AG20443 (cell line): ENCODE measurements at regions not wholly inside any gene's neighbourhood (a gene's known extent, or its start where the extent isn't known, plus 50 kb on each side); places are given as distances from the start of the nearest gene placed in this dataset.
"Not testable (repeated sequence)": the region's sequence is repeated elsewhere in the genome, so short reads cannot be mapped to it uniquely, and the experiment has no call there.

Experiments used
- DNase-seq: peaks from one replicate; pipeline ENCODE4 v3.0.0; 2012; ENCODE audit warnings: low spot score, mixed read lengths

DNA sequence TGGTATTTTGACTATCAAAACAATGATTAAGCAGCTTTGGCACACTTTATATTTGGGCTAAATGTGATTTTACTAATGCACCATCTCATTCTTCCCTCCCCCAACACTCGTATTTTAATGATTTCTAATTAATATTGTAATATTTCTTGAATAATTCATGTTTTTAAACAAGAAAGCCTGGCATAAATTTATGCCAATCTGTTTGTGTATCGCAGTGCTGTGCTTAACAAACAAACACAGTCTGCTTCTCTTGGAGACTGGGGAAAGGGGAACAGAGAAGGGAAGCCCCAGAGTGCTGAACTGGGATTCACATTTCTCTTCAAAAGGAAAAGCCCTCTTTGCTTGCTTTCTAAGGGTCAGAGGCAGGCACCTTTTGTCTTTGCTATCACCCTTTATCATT, 496.9 kb upstream of the STXBP6 start:
- no peak for DNase-seq

DNA sequence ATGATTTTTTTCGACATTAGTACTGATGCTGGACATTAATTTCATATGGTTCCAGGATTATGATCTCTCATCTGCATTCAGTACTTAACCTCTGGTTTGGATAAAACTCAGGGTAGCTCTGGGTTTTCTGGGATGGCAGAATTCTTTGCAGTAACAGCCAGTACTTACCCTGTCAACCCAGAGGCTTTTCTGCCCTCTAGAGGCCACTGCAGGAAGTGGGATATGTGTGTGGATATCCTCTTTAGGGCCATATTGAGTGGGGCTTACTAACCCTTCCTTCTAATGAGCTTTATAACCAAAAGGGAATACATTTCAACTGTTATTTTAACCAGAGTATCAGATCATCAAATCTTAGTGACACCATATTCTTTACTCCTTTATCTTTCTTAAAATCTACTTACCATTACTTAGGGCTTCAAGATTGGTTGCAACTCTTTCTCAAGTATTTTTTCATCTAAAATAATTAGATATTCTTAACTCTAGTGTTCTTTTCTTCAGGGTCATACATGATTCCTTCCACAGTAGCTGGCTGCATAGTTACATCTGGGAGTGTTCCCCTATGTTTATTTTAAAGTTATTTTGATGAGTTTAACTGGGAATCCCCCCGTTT, 488.0 kb upstream of the STXBP6 start:
- no peak for DNase-seq

DNA sequence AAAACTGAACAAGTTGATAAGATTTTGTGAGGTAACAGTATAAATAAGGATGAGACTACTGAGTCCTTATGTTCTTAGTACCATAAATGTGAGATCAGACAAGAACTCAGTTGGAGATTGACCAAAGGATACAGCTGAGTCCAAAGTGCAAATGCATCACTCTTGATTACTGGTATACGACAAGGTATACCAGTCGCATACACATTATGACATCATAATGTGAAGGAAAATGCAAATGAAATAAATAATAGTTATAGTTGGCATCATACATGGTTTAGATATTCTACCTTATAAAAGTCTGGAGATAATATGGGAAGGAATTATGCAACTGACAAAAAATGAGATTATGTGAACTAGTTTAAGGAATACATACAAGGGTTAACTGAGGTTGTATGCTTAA, 476.3 kb upstream of the STXBP6 start:
- no peak for DNase-seq

DNA sequence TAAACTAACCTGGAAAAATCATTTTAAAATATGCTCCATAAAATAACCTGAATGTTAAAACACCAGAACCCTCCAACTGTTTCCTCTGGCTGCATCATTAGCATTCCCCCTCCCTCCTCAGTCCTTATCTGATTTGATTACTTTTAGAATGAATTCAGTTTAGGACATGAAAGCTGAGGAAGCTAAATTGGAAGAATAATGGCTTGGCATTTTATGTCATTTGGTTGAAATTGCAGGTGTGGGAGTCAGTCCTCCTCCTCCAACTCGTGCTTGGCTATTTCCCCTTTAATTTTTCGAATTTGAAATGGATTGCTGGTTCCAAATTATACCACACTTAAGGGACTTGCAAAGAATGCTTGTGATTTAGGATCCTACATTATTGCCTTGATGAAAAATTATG, 473.0 kb upstream of the STXBP6 start:
- DNase-seq = no peak

DNA sequence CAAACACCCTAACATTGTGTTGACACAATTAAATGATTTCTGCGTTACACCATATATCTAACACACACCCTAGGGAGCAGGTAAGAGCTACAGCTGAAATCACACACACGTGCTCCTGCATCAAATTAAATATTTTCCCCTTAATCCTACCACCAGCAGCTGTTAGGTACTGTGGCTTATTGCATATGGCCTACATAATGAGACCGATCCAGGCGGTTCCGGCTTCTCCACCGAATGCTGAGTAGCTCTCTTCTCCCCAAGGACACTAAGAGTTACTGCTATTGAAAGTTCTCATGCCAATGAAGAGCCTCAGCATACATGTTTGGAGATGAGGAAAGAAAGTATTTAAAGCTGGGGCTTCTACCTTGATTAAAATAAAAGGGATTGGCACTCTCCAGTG, 472.2 kb upstream of the STXBP6 start:
- DNase-seq = no peak

DNA sequence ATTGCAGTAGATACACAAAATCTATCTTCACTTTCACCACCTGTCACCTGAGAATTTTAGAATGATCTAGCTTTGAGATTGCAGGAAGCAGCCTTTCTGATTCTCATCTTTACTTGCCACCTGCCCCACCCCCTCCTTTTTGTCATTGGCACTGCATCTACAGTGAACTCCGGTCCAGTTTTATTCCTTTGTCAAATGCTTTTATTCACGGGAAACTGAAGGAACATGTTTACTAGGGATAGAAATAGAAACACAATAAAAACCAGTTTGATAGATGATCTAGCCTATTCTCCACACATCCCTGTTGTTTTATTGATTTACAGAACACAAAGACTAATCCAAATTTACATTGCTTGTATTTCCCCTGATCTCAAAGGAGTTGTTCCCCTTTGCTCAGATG, 471.7 kb upstream of the STXBP6 start:
- no peak for DNase-seq

DNA sequence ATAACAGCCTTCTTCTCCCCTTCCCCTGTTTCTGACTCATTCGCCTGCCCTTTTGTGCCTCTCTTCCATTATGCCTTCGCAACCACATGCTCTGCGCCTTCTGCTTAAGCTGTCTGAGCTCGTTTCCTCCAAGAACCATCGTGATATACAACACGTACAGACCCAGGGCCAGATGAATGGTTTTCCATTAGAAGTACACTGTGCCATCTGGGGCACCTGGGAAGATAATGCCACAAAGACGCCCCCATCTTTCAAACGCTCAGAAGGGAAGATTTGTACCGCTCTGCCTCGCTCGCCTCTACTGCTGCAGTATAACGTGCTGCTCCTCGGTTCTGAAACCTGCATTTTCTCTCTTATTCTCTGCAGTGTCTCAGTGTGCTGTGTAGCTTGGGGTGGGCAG, 470.9 kb upstream of the STXBP6 start:
- no peak for DNase-seq

DNA sequence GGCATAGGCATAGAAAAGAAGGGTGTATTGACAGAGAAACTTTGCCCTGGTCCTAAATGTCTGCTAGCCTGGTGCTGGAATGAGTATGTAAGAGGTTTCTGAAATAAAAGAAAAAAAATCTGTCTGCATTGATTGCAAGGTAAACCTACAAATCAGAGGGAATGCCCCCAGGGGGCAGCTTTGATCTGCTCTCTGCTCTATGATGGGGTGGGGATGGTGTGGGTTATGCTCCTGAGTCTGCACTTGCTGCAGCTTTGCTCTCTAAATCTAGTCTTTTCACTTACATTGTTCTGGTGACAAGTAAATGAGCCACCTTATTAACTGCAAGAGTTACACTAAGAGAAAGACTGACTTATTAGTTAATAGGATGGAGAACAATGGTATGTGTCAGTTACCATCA, 468.4 kb upstream of the STXBP6 start:
- DNase-seq = no peak

DNA sequence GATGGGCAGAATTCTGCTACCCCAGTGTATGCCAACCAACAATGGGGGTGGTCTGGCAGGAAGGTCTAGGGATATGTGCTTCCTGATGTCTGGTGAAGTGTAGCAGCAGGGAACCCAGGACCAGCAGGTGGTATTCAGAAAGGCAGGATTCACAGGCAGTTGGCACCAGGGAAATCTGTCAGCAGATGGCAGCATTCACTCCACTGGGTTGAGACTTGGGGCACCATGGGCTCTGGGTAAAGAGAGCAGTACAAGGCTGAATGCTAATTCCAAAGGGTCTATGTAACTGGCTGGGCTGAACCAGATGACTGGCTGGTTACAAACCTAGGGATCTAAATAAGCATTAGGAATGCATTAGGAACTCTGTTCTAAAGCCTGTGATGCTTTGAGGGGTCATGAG, 466.9 kb upstream of the STXBP6 start:
- DNase-seq = no peak

DNA sequence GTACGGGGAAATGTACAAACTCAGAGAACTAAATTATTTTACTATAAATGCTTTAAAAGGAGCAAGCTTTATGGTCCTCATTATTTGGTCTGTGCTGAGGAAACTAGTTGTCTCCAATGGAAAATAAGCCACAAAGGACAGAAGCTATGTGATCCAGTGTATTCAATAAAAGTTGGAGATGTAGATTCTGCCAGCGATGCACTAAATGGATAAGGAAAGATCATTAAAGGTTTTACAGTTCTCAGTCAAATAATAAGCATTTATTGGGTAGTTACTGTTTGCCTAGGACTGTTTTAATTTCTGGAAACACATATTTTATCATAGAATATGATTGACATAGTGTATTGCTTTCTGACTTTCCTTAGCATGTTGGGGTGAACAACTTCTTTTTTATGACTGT, 458.9 kb upstream of the STXBP6 start:
- no peak for DNase-seq

DNA sequence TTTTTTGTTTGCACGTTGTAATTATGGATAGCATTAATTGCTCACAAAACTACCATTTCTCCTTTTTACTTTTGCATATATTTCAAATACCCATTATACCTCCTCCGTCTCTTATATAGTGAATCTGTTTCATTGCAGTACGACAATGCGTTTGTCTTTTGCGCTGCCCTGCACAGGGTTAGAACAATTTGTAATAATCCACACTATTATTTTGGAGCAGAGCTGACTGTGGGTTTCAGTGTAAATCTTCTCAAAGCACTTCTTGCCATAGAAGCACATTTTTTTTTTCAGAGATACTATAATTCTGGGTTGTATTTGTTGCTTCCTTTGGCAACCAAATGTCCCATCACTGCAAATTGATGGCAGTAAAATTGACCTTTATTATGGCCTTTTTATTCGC, 451.8 kb upstream of the STXBP6 start:
- no peak for DNase-seq

DNA sequence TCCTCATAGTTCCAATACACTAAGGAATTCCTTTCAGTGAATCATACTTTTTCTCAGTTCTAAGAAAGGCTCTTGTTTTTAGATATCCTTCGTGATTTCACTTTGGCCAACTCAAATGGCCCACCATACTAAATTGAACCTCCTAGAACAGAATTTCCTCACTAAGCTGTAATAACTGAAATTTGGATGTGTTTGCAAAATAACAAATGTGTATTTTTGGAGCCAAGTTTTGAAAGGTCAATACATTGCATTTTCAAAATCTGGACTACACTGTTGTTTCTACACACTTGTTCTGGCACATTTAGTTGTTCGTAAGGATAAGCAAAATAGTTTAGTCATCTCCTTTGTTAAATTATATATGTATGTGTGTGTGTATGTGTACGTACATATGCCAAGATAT, 439.0 kb upstream of the STXBP6 start:
- no peak for DNase-seq

DNA sequence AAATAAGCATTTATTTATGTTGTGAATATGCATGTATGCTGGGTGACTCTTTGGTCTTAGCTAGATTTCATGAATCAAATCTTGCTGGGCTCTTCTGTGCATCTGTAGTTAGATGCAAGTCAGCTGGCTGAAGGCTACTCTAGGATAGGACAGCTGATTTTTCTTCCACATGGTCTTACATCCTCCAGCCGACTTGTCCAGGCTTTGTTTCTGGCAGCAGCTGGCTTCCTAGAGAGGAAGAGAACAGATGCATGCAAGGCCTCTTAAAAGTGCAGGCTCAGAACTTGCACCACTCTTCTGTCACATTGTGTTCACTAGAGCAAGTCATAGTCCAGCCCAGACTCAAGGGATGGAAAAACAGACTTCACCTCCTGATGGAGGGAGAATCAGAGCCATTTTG, 435.4 kb upstream of the STXBP6 start:
- no peak for DNase-seq

DNA sequence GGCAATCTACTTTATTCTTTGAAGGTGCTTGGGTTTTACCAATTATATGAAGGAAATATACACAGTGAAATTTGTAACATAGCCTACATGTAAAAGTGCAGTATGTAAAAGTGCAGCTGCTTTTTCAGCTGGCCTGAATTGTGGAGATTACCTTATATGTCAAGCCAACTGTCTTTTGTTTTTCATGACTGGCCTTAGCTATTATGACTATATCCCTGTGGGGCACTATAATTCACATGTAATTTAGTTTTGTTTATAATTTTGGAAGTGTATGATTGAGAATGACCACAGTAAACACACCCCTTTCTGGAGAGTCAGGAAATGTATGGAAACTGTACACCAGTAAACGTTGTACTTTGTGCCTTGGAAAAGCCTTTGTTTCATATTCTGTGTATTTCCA, 435.0 kb upstream of the STXBP6 start:
- no peak for DNase-seq

DNA sequence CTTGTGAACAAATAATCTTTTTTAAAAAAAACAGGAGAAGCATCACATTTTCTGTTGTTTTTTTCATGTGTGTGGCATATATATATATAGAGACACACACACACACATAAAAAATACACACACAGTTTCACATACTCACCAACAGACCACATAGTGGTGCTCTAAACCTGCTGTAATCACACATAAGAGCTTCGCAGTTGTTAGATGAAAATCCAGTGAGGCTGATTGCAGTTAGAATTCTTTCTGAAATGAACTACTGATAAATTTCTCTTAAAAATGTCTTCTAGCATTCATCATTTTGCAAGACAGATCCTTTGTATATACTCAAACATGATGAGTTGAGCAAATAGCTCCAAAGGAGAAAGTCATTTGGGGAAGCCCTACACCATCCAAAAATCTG, 434.3 kb upstream of the STXBP6 start:
- no peak for DNase-seq

DNA sequence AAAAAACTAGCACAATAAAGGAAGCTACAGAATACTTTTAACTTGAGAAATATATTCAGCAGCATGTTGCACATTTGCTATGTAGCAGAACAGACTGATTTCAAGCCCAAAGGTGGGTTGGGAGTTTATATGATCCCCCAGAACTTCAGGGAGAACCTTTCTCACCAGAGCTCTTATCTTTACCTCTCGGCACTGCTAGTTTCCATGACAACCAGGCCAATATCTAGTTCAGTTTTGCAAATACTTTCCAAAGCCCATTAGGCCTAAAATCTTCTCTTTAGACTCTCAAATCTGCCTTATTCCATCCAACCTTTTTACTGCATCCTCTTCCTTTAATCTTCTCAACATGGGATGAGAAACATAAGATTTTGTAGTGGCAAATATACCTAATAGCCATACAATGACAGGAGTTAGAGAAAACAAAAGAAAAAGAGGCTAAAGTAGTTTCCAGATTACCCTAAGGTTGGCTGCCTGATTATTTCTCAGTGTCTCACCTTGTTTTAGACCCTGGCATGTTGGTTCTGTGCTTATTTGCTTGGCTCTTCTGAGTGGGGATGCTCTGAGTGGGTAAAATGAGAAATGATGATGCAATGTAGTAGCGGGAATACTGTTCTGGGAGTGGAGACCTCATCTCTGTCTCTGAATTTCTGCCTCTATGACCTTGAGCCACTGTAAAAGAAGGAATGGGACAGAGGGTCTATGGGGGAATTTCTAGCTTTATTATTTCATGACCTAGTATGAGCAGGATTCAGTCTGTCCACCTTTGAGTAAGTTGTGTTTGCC, 427.6 kb upstream of the STXBP6 start:
- DNase-seq = no peak

DNA sequence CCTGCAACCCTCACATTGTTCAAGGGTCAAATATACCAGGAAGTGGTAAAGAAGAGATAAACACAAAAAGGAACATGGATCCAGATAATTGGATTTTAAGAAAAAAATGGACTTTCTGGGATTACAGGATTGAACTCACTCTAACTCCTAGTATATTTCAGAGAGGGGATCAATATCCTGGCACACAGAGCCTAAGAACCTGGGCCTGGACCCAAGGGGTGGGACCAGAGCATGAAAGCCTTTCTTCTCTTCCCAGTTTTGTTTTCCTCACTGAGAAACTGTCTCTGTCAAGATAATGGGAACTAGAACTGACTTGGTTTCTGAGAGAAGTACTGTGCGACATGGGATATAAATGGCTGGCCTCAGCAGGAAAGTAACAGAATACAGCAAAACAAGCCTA, 422.8 kb upstream of the STXBP6 start:
- DNase-seq = no peak

DNA sequence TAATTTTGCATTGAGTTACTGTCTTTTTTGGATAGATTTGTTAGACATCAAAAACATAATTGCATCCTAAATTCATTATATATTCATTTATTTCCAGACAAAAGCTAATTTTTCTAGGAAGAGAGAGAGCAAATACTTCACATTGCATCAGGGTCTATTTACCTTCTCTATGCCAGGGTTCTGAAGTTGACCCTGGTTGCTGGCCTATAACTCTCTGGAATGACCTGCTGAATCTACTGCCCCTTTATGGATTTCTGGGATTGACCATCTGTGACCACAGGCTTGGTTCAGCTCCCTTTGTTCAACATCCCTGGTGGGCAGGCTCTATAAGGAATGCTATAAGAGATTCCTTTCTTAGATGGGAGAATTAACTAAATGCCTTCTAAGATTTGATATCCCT, 414.8 kb upstream of the STXBP6 start:
- DNase-seq = no peak

DNA sequence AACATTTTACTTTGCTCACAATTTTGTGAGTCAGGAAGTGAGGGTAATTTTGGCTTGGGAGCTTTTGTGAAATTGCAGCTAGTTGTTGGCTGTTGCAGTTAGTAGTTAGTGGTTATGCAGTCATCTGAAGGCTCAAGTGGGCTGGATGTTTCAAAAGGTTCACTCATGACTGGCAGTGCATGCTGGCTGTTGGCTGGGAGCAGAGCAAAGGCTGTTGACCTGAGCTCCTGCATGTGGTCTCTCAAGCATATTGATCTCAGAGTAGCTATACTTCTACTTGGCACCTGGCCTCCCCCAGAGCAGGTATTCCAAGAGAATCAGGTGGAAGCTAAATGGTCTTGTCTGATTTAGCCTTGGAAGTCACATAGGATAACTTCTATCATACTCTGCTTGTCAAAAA, 414.1 kb upstream of the STXBP6 start:
- DNase-seq = no peak

DNA sequence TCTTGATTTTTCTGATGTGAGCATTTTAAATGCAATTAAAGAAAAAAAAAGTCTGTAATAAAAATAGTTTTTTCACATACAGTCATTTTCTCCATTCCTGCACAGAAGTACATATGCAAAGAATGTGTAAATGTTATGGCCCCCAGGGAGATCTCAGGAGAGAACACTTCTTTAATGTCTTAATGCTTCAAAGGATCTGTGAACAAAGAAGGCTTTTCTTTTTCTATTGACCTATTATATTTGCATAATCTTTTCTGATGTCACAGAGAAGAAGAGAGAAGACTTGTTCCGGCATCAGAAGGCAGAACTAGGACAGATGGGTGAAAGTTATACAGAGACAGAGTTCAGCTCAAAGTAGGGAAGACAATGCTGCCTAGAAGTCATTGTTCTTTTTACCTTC, 413.5 kb upstream of the STXBP6 start:
- DNase-seq = no peak

DNA sequence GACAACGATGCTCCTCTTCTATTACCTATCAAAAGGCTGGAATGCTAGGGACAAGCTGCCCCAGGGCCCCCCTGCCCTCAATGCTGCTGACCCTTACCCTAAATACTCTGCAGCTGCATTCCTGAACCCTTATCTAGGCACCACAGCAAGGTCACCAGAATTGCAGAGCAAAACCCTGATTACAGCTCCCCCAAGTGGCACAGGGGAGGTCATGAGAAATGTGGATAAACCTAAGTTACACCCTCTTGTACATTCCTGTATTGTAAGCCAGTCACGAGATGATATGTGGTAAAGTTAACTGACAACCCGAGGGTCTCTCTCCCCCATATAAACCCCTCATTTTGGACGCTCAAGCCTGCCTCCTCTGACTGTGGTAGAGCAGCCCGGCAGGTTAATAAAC, 411.8 kb upstream of the STXBP6 start:
- no peak for DNase-seq

DNA sequence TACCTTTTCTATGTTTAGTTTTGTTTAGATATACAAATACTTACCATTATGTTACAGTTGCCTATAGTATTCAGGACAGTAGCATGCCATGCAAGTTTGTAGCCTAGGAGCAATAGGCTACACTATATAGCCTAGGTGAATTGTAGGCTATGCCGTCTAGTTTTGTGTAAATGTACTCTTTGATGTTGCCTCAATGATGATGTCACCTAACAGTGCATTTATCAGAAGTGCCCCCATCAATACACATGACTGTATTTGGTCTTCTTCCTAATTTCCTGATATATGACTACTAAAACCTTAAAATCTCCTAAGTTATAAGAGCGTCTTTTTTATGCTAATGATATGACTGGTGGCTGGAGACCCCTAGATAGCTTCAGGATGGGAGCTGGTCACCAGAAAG, 394.4 kb upstream of the STXBP6 start:
- DNase-seq = no peak

DNA sequence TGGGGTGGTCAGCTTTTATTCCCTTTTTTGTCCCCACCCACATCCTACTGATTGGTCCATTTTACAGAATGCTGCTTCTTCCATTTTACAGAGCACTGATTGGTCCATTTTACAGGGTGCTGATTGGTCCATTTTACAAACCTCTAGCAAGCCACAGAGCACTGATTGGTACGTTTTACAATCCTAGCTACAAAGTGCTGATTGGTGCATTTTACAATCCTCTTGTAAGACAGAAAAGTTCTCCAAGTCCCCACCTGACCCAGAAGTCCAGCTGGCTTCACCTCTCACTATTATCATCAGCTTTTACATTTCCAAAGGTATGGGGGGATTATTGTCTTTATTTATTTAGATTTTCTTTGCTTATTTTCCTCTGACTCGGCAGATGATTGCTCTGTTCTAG, 390.4 kb upstream of the STXBP6 start:
- DNase-seq = not testable (repeated sequence)

DNA sequence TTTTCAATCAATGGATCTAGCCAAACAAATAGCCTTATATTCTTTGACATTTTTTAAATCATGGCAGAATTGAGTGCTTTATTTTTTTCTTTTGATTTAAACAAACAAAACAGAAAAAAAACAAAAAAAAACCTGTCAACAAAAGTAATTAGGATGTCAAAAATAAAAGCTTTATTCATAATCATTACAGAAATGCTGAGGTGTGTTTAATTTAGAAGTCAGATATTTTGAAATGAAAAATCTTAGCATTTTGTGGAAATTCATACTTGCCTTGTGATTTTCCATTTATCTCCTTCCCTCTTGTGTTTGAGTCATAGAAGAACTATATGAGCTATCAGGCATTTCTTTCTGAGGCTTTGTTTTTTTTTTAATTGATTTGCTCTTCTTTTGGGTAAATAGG, 387.0 kb upstream of the STXBP6 start:
- no peak for DNase-seq
